RPMI7951 (cell line): ENCODE measurements at regions not wholly inside any gene's neighbourhood (a gene's known extent, or its start where the extent isn't known, plus 50 kb on each side); places are given as distances from the start of the nearest gene placed in this dataset.

Source experiments
- DNase-seq: peaks from one replicate; pipeline ENCODE4 v3.0.0-alpha.2; 2012; ENCODE audit warnings: low read depth

GRCh38 chr13:103156346-103156998, 90.3 kb upstream of the SLC10A2 start:
- DNase-seq, result no peak

GRCh38 chr13:103153466-103153865, 87.2 kb upstream of the SLC10A2 start:
- DNase-seq, result no peak

- no peak for DNase-seq
These were observed 81.7 kb upstream of the SLC10A2 start for GRCh38 chr13:103147961-103148360.

- no peak for DNase-seq
These were observed 79.2 kb upstream of the SLC10A2 start for GRCh38 chr13:103145442-103145841.

GRCh38 chr13:103143432-103143831, 77.2 kb upstream of the SLC10A2 start:
- DNase-seq, result no peak

GRCh38 chr13:103142151-103142550, 75.9 kb upstream of the SLC10A2 start:
- DNase-seq, result no peak

- DNase-seq, result peak; percentile 3
These were observed 73.9 kb upstream of the SLC10A2 start for GRCh38 chr13:103140001-103140671.

GRCh38 chr13:103134271-103134670, 68.1 kb upstream of the SLC10A2 start:
- no peak for DNase-seq

GRCh38 chr13:103133556-103133955, 67.3 kb upstream of the SLC10A2 start:
- DNase-seq, result no peak

GRCh38 chr13:103130681-103131210, 64.5 kb upstream of the SLC10A2 start:
- no peak for DNase-seq

GRCh38 chr13:103130146-103130545, 63.9 kb upstream of the SLC10A2 start:
- DNase-seq, result no peak
